GM18499 (cell line): ENCODE measurements at regions not wholly inside any gene's neighbourhood (a gene's known extent, or its start where the extent isn't known, plus 50 kb on each side); places are given as distances from the start of the nearest gene placed in this dataset.
"Not testable (repeated sequence)": the region's sequence is repeated elsewhere in the genome, so short reads cannot be mapped to it uniquely, and the experiment has no call there.

Experiments used
- ATAC-seq: cut with Tn5 transposase; IDR thresholded peaks from one replicate; pipeline ENCODE4 v1.9.1; 2021; ENCODE audit warnings: moderate number of reproducible peaks; ENCODE audit not compliant: insufficient read depth, unreplicated experiment

DNA sequence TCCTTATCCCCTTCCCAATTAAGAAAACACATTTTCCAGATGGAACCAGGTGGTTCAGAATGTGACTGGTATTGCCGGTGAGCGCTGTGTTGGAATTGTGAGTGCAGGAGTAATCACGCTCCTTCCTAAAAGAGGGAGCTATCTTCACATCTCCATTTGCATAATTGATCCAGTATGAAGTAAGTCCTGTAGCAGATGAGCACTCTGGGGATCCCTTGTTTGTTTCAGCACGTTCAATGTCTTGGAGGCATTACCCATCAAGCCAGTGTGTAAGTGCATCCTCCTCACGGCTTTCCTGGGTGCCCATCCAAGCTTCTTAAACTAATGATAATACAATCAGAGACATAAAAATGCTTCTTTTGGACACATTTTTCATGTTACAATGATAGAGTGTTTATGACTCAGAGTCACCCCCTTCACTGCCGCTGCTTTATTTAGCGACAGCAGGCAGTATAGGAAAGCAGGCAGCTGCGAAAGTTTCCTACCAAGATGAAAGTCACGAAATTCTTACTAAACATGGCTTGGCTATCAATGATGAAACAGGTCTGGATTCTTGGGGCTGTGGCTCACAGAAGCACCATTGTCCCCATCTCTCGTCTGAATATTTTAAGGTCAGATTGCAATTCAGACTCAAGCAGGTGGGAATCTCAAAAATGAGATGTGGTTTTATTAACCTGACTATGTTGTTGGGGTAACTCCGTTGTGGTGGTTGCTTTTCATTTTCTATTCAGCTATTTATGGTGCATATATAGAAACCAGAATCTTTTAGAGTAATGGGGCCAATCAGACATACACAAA is 346.3 kb upstream of the MDFIC2 start:
- ATAC-seq: no peak

DNA sequence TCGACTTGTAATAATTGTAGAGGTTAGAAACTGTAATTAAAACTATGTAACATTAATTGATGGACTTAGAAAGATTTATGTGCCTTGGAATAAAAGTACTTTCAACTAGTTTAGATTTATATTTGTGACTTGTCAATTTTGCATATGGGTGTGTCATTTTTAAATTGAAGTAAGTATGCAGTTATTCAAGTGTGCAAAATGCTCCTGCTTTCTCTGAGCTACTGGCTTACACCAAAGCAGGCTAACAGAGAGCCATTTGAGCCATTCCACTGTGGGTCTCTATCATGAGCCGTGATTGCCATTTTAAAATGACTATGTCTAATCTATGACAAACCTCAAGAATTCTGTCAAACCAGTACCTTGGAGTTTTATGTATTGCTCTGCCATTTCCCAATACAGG is 345.0 kb upstream of the MDFIC2 start:
- no peak for ATAC-seq

DNA sequence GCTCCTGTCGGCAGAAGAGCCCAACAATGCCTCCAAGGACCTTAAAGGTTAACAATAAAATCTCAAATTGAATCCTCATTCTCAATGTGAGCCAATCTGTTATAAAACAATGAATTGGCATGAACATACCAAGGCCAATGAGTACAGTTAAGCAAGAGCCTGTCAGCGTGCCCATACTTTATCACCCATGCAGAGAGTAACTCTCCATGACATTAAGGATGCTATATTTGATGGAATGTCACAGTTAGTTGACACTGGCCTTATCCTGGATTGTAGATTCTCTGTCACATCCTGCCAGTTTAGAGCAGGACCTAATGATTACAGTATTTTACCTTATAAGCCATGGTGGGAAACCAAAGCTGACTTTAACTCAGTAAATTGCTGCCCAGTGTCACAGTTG is 335.4 kb upstream of the MDFIC2 start:
- no peak for ATAC-seq

DNA sequence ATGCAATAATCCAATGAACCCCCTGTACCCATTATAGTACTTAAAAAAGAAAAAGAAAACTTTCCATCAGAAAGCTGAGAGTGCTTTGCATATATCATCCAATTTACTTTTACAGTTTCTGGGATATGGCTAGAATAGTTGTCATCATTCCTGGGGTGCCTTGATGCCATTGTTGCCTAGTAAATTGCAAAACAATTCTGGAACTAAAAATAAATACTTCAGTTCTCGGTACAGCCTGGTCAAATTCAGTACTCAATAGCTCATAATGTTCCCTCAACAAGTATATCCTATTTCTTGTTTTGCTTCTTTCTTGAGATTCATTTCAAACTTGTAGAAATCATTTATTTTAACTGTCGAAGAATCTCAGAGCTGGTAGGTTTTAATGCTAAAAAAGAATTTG is 334.7 kb upstream of the MDFIC2 start:
- no peak for ATAC-seq

DNA sequence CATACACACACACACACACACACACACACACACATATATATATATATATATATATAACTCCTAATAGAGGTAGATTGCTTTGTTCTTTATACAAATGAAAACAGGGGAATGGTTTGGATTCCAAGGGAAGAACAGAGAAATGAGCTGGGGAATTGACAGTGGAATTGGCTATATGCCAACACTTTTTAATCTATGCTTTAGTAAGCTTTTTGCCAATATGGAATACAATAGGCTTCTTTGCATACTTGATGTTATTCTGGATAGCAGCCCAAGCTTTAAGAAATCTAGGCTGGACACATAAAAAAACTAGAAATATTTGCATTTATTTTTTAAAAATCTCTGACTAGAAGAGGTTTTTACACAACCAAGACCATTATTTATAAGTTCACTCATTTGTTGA is 334.2 kb upstream of the MDFIC2 start:
- ATAC-seq: no peak

DNA sequence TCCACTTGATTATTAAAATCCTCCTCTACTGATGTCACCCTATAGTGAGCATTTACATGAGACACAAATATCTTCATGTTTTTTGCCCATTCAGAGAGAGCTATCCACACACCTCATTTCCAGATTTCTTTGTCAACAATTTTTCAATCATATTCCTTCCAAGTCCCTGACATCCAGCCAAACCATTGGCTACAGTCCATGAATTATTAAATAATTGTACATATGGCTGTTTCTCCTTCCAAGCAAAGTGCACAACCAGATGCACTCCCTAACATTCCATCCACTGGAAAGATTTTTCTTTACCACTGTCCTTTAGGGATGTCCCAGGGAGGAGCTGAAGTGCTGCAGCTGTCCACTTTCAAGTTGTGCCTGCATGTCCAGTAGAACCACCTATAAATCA is 328.0 kb upstream of the MDFIC2 start:
- ATAC-seq: no peak

DNA sequence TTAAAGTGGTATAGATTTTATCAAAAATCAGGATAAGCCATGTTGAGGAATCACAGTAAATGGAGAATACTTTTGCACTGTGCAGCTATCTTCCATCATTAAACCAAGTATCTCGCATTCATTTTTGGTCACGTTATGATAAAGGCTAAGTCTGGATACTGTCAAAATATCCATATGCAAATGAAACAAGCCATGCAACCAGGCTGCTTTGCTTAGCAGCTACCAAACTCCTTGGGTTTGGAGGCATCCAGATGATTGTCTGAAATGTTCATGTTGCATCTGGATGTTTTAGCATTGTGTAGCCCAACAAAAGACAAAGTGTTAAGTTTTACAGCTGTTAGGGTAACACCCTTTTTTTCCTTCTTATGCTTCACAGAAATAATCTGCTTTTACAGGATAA is 322.9 kb upstream of the MDFIC2 start:
- ATAC-seq: no peak

DNA sequence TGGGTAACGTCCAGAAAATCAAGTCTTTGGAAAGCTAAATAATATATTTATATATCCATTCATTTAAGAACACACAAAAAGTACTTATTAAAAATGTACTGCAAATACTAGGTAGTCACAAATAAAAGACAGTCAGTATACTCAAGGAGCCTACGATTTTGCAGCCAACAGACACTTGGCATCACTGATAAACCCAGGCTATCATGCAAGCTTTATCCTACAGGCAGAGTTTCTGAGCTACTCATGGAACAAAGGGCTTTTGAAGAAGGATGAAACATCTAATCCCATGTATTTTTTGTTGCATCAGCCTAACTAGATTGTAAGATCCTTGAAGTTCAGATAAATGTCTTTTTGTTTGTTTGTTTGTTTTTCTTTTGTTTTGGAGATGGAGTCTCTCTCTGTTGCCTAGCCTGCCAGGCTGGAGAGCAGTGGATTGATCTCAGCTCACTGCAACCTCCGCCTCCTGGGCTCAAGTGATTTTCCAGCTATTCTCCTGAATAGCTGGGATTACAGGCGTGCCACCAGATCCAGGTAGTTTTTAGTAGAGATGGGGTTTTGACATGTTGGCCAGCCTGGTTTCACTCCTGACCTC is 319.4 kb upstream of the MDFIC2 start:
- ATAC-seq: no peak

DNA sequence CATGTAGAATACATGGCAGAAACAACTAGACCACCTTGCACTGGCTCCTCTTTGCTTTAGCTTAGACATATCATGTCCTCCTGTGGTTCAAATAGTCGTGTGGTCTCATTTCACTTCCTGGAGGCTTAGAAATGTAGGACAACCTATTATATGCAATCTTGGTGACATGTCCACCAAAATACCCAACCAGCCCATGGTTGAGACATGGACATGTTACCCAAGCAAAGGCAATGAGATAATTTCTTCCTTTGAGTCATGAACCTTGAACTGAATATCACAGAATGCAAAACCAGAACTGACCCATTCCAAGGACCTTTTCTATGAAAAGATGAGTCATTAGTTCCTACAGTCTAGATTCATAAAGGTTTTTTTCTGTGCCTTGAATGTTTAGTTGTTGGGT is 309.0 kb upstream of the MDFIC2 start:
- no peak for ATAC-seq

DNA sequence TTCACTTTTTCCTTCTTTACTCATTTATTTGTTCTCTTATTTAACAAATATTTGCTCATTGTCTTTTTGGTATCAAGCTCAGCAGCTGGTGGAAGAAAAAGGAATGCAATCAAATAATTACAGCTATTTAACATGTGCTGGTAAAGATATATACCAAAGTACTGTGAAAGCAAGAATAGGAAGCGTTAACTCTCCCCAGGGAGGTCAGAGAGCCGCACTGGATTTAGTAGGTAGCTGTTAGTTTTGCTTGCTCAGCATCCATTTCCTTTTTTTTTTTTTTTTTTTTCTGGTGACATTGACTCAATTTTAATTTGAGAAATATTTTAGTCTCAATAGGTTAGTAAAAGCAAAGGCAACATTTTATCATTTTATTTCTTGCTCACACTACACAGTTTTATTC is 308.5 kb upstream of the MDFIC2 start:
- ATAC-seq: no peak

DNA sequence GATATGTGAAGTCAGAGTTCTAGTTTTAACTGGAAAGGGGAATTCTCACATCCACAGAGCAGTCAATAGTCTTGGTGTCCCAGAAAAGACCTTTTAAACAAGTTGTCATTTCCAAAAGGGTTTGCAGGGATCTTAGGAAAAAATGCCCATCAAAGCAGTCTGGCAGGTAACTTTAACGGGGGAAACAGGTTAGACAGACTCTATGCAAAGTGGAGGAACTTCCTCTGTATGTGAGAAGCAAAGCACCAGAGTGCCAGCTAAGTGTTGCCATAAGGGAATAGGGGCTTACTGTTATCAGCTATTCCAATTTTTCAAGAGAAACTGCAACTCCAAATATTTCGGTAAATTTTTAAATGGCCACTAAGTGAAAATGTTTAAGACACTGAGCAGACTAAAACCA is 307.9 kb upstream of the MDFIC2 start:
- ATAC-seq: no peak

DNA sequence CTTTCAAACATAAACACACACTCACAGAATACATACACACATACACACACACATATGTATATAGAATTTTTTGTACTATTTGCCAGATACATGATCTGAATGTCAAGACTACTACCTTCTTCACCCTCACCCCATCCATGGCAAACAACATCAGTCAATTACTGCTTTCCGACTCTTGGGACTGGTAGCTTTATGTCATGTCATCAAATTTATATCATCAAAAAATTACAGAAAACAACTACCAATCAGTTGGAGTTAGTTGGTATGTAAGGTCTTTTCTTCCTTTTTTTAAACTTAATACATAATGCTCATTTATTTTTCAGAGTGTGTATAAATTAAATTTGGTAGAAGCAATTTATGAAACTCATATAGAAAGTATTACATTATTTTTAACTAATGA is 305.7 kb upstream of the MDFIC2 start:
- ATAC-seq: no peak

DNA sequence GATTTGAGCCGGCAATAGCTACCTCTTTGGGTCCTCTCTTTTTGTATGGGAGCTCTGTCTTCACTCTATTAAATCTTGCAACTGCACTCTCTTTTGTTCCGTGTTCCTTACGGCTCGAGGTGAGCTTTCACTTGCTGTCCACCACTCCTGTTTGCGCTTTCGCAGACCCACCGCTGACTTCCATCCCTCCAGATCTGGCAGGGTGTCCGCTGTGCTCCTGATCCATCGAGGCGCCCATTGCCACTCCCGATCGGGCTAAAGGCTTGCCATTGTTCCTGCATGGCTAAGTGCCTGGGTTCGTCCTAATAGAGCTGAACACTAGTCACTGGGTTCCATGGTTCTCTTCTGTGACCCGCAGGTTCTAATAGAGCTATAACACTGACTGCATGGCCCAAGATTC is 304.9 kb upstream of the MDFIC2 start:
- ATAC-seq: not testable (repeated sequence)

DNA sequence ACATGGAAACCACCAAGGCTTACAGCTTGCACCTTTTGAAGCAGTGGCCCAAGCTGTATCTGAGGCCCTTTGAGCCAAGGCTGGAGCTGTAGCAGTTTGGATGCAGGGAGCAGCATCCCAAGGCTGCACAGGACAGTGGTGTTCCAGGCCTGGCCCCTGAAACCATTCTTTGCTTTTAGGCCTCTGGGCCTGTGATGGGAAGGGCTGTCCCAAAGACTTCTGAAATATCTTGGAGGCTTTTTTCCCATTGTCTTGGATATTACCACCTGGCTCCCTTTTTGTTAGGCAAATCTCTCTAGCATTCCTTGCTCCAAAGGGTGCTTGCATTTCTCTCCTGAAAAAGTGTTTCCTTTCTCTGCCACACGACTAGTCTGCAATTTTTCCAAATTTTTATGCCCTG is 302.8 kb upstream of the MDFIC2 start:
- ATAC-seq: no peak

DNA sequence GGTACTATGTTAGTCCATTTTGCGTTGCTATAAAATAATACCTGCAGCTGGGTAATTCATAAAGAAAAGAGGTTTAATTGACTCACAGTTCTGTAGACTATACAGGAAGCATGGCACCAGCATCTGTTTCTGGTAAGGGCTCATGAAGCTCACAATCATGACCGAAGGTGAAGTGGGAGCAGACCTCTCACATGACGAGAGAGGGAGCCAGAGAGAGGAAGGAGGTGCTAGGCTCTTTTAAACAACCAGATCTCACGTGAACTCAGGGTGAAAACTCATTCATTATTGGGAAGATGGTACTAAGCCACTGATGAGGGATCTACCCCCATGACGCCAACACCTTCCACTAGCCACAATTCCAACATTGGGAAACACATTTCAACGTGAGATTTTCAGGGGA is 301.7 kb upstream of the MDFIC2 start:
- no peak for ATAC-seq

DNA sequence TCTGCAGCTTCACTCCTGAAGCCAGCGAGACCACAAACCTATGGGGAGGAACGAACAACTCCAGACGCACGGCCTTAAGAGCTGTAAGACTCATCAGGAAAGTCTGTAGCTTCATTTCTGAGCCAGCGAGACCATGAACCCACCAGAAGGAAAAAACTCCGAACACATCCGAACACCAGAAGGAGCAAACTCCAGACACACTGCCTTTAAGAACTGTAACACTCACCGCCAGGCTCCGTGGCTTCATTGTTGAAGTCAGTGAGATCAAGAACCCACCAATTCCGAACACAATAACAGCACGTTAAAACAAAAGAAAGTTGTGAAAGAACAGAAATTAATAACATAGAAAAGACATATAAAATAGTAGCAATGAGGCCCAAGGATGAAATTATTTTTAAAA is 300.5 kb upstream of the MDFIC2 start:
- ATAC-seq: no peak

DNA sequence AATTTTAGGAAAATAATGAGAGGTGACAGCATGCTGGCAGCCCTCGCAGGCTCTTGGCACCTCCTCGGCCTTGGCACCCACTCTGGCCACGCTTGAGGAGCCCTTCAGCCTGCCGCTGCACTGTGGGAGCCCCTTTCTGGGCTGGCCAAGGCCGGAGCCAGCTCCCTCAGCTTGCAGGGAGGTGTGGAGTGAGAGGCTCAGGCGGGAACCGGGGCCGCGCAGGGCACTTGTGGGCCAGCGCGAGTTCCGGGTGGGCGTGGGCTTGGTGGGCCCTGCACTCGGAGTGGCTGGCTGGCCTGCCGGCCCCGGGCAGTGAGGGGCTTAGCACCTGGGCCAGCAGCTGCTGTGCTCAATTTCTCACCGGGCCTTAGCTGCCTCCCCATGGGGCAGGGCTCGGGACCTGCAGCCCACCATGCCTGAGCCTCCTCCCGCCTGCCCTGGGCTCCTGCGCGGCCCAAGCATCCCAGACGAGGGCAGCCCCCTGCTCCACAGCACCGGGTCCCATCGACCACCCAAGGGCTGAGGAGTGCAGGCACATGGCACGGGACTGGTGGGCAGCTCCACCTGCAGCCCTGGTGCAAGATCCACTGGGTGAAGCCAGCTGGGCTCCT is 299.3 kb upstream of the MDFIC2 start:
- ATAC-seq: not testable (repeated sequence)

DNA sequence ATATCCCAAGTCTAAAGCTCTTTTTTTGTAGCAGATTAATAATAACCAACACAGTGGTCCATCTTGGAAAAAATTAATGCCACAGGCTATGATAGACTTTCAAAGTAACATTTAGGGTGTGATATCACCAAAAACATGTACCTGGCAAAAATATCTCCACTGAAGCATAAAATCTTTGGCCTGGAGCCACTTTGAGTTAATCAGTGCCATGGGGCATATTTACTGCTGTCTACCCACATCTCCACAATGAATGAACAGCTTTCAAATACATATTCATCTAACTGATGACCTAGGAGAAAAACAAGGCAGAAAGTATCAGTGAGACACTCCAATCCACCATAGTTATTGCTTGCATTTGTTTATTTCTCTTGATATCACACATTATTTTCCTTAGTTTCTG is 296.0 kb upstream of the MDFIC2 start:
- no peak for ATAC-seq

DNA sequence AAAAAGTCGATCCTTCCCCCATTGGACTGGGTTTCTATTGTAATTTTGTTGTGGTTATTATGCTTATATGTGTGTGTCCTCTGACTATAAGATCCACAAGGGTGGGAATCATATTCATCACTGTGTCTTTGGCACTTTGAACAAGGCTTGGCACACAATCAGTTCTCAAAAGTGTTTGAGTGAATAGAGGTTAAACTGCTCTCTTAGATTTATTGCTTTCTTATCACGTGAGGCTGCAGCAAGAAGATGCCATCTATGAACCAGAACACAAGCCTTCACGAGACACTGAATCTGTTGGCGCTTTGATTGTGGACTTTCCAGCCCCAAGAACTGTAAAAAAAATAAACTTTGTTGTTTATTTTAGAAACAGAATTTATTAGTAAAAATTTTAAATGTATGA is 295.0 kb upstream of the MDFIC2 start:
- no peak for ATAC-seq

DNA sequence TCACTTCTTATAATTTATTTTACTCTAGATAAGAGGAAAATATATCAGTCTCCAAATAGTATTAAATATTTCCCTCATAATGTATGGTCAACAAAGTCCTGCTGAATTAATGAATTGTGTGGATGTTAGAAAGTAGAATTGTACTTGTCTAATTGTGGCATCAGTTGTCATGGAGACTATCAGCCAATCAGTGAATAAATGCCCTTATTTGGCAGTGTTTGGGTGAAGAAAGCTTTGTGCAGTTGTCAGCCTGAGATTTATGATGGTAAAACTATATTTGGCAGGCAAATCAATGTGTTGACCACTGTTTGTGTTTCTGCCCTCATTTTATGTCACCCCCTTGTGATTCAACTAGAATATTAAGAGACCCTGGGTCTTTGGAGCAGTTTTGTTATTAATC is 293.6 kb upstream of the MDFIC2 start:
- no peak for ATAC-seq

DNA sequence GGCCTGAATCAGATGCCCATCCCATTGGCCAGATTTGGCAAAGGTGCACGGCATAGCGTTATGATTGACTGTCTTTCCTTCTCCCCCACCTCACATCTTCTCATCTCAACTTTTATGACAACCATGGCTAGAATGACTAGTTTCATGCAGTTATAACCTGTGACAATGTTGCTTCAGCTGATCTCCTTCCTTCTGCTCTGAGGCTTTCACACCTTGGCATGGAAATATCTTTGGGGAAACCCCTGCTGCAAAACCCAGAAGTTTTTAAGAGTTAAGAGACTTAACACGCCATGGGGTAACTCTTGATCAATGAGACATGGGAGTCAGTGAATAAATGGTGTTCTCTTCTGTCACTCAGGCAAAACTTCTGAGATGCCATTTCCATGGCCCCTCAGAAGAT is 290.7 kb upstream of the MDFIC2 start:
- no peak for ATAC-seq

DNA sequence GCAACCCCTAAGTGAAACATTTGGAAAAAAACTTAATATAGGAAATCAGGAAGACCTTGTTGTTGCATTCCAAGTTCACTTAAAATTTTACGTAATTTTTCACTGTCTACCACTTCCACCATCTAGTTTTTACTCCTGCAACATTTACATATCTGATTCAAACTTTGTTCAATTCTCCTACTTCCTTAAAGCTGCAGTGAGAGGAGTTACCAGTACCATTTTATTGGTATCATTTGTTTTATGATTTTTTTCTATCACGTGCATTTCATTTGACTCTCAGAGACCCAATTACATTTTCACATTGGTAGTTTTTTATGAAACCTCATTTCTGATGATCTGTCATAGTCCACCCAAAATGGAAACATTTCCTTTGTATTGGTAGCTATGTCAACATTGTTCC is 284.9 kb upstream of the MDFIC2 start:
- no peak for ATAC-seq
